ENCODE measurements at regions not wholly inside any gene's neighbourhood (a gene's known extent, or its start where the extent isn't known, plus 50 kb on each side); places are given as distances from the start of the nearest gene placed in this dataset.

GRCh38 chr11:26276798-26277424 is 55.0 kb upstream of the ANO3 start:
- peak; percentile 58 to 69 (median 64) for DNase-seq

GRCh38 chr11:26278354-26278753 is 53.6 kb upstream of the ANO3 start:
- no peak for DNase-seq

Data from suppressor macrophage treated with lipopolysaccharide for 1 hour (primary cell).